ENCODE measurements at regions not wholly inside any gene's neighbourhood (a gene's known extent, or its start where the extent isn't known, plus 50 kb on each side); places are given as distances from the start of the nearest gene placed in this dataset.

- Mint-ChIP-seq H3K9me3 (no peaks in the 10 kb centered on the region), H3K4me1 (no peaks in the 10 kb centered on the region), H3K4me3 (no peak overlapping the region), H3K27me3 (peaks cover 95% of the 10 kb centered on the region), H3K36me3 (ENCODE audit: insufficient read depth) (no peaks in the 10 kb centered on the region), H3K27ac (ENCODE audit: low read depth) (no peak overlapping the region)
- DNase-seq (ENCODE audit: low spot score in 2 of 2), result no peak
- ATAC-seq (replicated peaks; ENCODE audit: extremely low read depth, poor library complexity, severe bottlenecking), result no peak
Observed at GRCh38 chr16:75780669-75781068, 54.4 kb upstream of the CPHXL start.

DNA sequence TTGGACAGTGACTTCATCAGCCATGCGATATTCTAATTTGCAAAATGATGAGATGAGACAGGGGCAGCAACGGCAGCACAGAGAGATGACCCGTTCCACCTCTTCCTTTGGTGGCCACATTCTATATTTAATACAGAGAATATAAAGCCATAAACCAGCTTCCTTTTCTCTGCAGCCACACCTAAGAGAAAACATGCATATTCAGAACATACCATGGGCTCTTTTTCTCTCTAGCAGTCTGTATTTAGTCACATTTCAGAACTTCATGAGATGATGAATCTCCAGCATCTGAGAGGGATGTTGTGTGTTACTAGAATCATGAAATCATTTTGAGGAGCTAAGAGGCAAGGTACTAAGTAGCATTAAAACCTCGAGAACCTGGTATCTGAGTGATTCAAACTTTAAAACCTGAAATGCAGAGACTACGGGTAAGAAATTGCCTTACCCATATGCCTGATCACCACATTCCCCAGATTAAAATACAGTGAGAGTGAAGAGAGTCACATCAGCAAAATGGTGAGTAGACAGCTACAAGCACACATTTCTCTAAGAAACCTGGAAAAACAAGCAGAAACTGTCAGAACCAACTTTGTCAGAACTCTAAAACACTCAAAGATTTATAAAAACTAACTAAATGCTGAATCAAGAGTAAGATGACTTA lies 55.5 kb upstream of the CPHXL start:
- Mint-ChIP-seq H3K9me3 (no peaks in the 10 kb centered on the region), H3K4me1 (no peaks in the 10 kb centered on the region), H3K4me3 (no peak overlapping the region), H3K36me3 (ENCODE audit: insufficient read depth) (no peaks in the 10 kb centered on the region), H3K27ac (ENCODE audit: low read depth) (no peak overlapping the region), H3K27me3 (peaks cover 88% of the 10 kb centered on the region)
- DNase-seq (ENCODE audit: low spot score in 2 of 2) (no peak), ATAC-seq (replicated peaks; ENCODE audit: extremely low read depth, poor library complexity, severe bottlenecking) (no peak)

DNA sequence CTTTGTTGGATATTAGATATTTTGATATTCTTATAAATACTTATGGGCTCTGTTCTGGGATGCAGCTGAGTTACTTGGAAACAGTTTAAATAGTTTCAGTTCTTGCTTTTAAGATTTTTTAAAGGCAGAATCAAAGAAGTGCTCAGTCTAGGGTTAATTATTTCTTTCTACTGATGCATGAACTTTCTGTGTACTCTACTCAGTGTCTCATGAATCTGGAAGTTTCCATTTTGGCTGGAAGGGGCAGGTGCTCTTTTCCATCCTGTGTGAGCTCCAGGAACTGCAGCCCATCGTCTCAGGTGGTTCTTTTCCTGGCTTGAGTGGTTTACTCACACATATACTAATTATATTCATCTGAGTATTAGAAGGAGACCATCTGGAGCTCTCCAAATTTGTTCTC lies 61.1 kb upstream of the CPHXL start:
- peaks cover 61% of the 10 kb centered on the region for H3K27me3 Mint-ChIP-seq
- H3K36me3 Mint-ChIP-seq (ENCODE audit: insufficient read depth), result no peaks in the 10 kb centered on the region
- H3K27ac Mint-ChIP-seq (ENCODE audit: low read depth), result no peak overlapping the region
- ATAC-seq (replicated peaks; ENCODE audit: extremely low read depth, poor library complexity, severe bottlenecking), result no peak
- no peaks in the 10 kb centered on the region for H3K9me3 Mint-ChIP-seq
- no peak overlapping the region for H3K4me3 Mint-ChIP-seq
- DNase-seq (ENCODE audit: low spot score in 2 of 2), result no peak
- H3K4me1 Mint-ChIP-seq, result no peaks in the 10 kb centered on the region

- Mint-ChIP-seq H3K9me3 (no peaks in the 10 kb centered on the region), H3K4me1 (no peaks in the 10 kb centered on the region), H3K4me3 (no peak overlapping the region), H3K36me3 (ENCODE audit: insufficient read depth) (no peaks in the 10 kb centered on the region), H3K27me3 (peaks cover 45% of the 10 kb centered on the region), H3K27ac (ENCODE audit: low read depth) (no peak overlapping the region)
- ATAC-seq (replicated peaks; ENCODE audit: extremely low read depth, poor library complexity, severe bottlenecking), result no peak
- no peak for DNase-seq (ENCODE audit: low spot score in 2 of 2)
Observed at GRCh38 chr16:75789237-75789636, 62.9 kb upstream of the CPHXL start.

GRCh38 chr16:75792771-75793492 lies 66.6 kb upstream of the CPHXL start:
- H3K27me3 Mint-ChIP-seq, result peaks cover 40% of the 10 kb centered on the region
- H3K27ac Mint-ChIP-seq (ENCODE audit: low read depth), result no peak overlapping the region
- no peaks in the 10 kb centered on the region for H3K9me3 Mint-ChIP-seq
- H3K4me1 Mint-ChIP-seq, result no peaks in the 10 kb centered on the region
- DNase-seq (ENCODE audit: low spot score in 2 of 2) (no peak), ATAC-seq (replicated peaks; ENCODE audit: extremely low read depth, poor library complexity, severe bottlenecking) (no peak)
- no peak overlapping the region for H3K4me3 Mint-ChIP-seq
- no peaks in the 10 kb centered on the region for H3K36me3 Mint-ChIP-seq (ENCODE audit: insufficient read depth)

DNA sequence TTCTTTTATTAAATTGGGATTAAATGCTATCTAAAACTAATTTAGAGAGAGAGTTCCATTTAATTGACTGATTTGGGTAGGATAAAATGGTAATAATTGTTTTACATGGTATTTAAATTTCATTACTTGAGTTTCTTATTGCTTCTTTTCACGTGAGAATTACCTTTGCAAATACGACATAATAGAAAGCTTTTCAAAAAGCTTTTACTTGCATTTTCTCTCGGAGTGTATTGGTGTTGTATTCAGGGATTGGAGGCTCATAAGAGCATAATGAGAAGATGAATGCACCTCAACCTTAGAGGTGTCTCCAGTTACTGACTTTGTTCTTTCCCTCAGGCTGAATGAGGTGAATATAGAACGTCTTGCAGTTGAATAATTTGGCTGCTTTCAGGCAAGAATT lies 67.4 kb upstream of the CPHXL start:
- no peak overlapping the region for H3K4me3 Mint-ChIP-seq
- peaks cover 35% of the 10 kb centered on the region for H3K27me3 Mint-ChIP-seq
- H3K36me3 Mint-ChIP-seq (ENCODE audit: insufficient read depth), result no peaks in the 10 kb centered on the region
- no peak for DNase-seq (ENCODE audit: low spot score in 2 of 2)
- H3K27ac Mint-ChIP-seq (ENCODE audit: low read depth), result no peak overlapping the region
- no peaks in the 10 kb centered on the region for H3K9me3 Mint-ChIP-seq
- ATAC-seq (replicated peaks; ENCODE audit: extremely low read depth, poor library complexity, severe bottlenecking), result no peak
- H3K4me1 Mint-ChIP-seq, result no peaks in the 10 kb centered on the region

GRCh38 chr16:75794426-75794825 lies 68.1 kb upstream of the CPHXL start:
- Mint-ChIP-seq H3K27ac (ENCODE audit: low read depth) (no peak overlapping the region), H3K9me3 (no peaks in the 10 kb centered on the region), H3K27me3 (peaks cover 38% of the 10 kb centered on the region), H3K4me3 (no peak overlapping the region), H3K36me3 (ENCODE audit: insufficient read depth) (no peaks in the 10 kb centered on the region), H3K4me1 (no peaks in the 10 kb centered on the region)
- no peak for ATAC-seq (replicated peaks; ENCODE audit: extremely low read depth, poor library complexity, severe bottlenecking)
- no peak for DNase-seq (ENCODE audit: low spot score in 2 of 2)

- Mint-ChIP-seq H3K9me3 (no peaks in the 10 kb centered on the region), H3K27me3 (peaks cover 42% of the 10 kb centered on the region), H3K4me3 (no peak overlapping the region), H3K4me1 (no peaks in the 10 kb centered on the region), H3K36me3 (ENCODE audit: insufficient read depth) (peaks cover 2% of the 10 kb centered on the region), H3K27ac (ENCODE audit: low read depth) (no peak overlapping the region)
- DNase-seq (ENCODE audit: low spot score in 2 of 2), result no peak
- no peak for ATAC-seq (replicated peaks; ENCODE audit: extremely low read depth, poor library complexity, severe bottlenecking)
Observed at GRCh38 chr16:75798714-75799113, 72.4 kb upstream of the CPHXL start.

DNA sequence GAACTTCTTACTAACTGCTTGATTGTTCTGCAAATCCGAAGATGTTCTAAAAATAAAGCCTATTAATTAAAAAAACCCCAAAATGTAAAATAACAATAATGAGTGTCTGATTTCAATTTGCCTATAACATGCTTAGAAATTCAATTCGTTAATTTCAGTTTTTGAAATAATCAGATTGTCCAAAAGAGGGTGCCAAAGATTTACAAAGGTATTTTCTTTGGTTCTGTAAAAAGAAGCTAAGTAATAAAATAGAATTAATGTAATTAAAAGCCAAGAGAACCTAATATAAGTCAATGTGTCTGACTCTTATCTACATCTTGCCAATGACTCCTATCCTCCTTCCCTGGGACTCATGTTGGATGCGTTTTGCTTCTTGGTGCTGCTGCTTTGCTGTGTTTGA lies 75.0 kb upstream of the CPHXL start:
- H3K27me3 Mint-ChIP-seq, result peaks cover 59% of the 10 kb centered on the region
- H3K27ac Mint-ChIP-seq (ENCODE audit: low read depth), result no peak overlapping the region
- no peak overlapping the region for H3K4me3 Mint-ChIP-seq
- ATAC-seq (replicated peaks; ENCODE audit: extremely low read depth, poor library complexity, severe bottlenecking), result no peak
- DNase-seq (ENCODE audit: low spot score in 2 of 2), result no peak
- peaks cover 4% of the 10 kb centered on the region for H3K36me3 Mint-ChIP-seq (ENCODE audit: insufficient read depth)
- H3K9me3 Mint-ChIP-seq, result no peaks in the 10 kb centered on the region
- H3K4me1 Mint-ChIP-seq, result no peaks in the 10 kb centered on the region

- ATAC-seq (replicated peaks; ENCODE audit: extremely low read depth, poor library complexity, severe bottlenecking) (no peak), DNase-seq (ENCODE audit: low spot score in 2 of 2) (no peak)
- Mint-ChIP-seq H3K27ac (ENCODE audit: low read depth) (no peak overlapping the region), H3K4me1 (no peaks in the 10 kb centered on the region), H3K27me3 (peaks cover 55% of the 10 kb centered on the region), H3K36me3 (ENCODE audit: insufficient read depth) (peaks cover 4% of the 10 kb centered on the region), H3K4me3 (no peak overlapping the region), H3K9me3 (no peaks in the 10 kb centered on the region)
Observed at GRCh38 chr16:75803753-75804152, 77.5 kb upstream of the CPHXL start.

DNA sequence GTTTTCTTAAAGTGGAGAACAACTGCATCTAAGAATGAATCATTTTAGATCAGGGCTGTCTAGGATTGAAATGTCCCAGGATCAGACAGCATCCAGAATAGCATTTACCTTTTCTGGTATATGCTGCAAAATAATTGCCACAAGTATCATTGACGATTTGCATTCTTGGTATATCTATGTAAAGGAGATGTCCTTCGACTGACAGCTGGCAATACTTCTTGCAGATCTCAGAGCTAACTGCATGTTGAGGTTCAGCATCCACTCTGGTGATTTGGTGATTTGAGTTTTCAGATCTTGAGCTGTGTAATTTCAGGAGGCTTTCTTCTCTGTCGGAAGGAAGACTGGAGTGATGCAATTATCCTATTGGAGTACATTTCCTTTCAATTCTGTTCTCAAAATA lies 78.1 kb upstream of the CPHXL start:
- H3K27ac Mint-ChIP-seq (ENCODE audit: low read depth), result no peak overlapping the region
- H3K36me3 Mint-ChIP-seq (ENCODE audit: insufficient read depth), result peaks cover 4% of the 10 kb centered on the region
- no peaks in the 10 kb centered on the region for H3K4me1 Mint-ChIP-seq
- H3K4me3 Mint-ChIP-seq, result no peak overlapping the region
- ATAC-seq (replicated peaks; ENCODE audit: extremely low read depth, poor library complexity, severe bottlenecking), result no peak
- no peaks in the 10 kb centered on the region for H3K9me3 Mint-ChIP-seq
- peaks cover 50% of the 10 kb centered on the region for H3K27me3 Mint-ChIP-seq
- no peak for DNase-seq (ENCODE audit: low spot score in 2 of 2)

- Mint-ChIP-seq H3K9me3 (no peaks in the 10 kb centered on the region), H3K27me3 (peaks cover 52% of the 10 kb centered on the region), H3K27ac (ENCODE audit: low read depth) (no peak overlapping the region), H3K36me3 (ENCODE audit: insufficient read depth) (peaks cover 2% of the 10 kb centered on the region), H3K4me3 (no peak overlapping the region), H3K4me1 (no peaks in the 10 kb centered on the region)
- no peak for DNase-seq (ENCODE audit: low spot score in 2 of 2)
- no peak for ATAC-seq (replicated peaks; ENCODE audit: extremely low read depth, poor library complexity, severe bottlenecking)
Observed at GRCh38 chr16:75805946-75806345, 79.7 kb upstream of the CPHXL start.

- no peak for DNase-seq (ENCODE audit: low spot score in 2 of 2)
- Mint-ChIP-seq H3K36me3 (ENCODE audit: insufficient read depth) (peaks cover 2% of the 10 kb centered on the region), H3K4me3 (no peak overlapping the region), H3K4me1 (no peaks in the 10 kb centered on the region), H3K27ac (ENCODE audit: low read depth) (no peak overlapping the region), H3K27me3 (peaks cover 51% of the 10 kb centered on the region), H3K9me3 (no peaks in the 10 kb centered on the region)
- ATAC-seq (replicated peaks; ENCODE audit: extremely low read depth, poor library complexity, severe bottlenecking), result no peak
Observed at GRCh38 chr16:75806487-75806886, 80.2 kb upstream of the CPHXL start.

All from central memory CD8-positive, alpha-beta T cell (primary cell).